Breast epithelium (tissue), 4 donors: ENCODE measurements at regions not wholly inside any gene's neighbourhood (a gene's known extent, or its start where the extent isn't known, plus 50 kb on each side); places are given as distances from the start of the nearest gene placed in this dataset.
"Not testable (repeated sequence)": the region's sequence is repeated elsewhere in the genome, so short reads cannot be mapped to it uniquely, and the experiment has no call there.

Experiments
- DNase-seq, 2 donors: peaks; one replicate each; pipeline ENCODE4 v3.0.0-alpha.2; 2019; ENCODE audit warnings: low spot score in 2 of 2
- H3K27ac ChIP-seq, 2 donors: fragments of 200-600 bp; sonication (generic) in 1 of 2; one replicate each; pipeline ENCODE4 v1.5.1; 2016 to 2019; ENCODE audit warnings: mild to moderate bottlenecking in 1 of 2
- H3K27me3 ChIP-seq, 2 donors: fragments of 200-600 bp; sonication (generic) in 1 of 2; one replicate each; pipeline versions ENCODE4 v1.5.1 to v1.6.0; 2017 to 2019; ENCODE audit warnings: control low read depth in 1 of 2, mild to moderate bottlenecking in 1 of 2
- H3K36me3 ChIP-seq: fragments of 200-600 bp; one replicate; pipeline ENCODE4 v1.5.1; 2019
- H3K4me1 ChIP-seq, 2 donors: fragments of 200-600 bp; sonication (generic); one replicate each; pipeline ENCODE4 v1.5.1; 2016 to 2019; ENCODE audit warnings: control low read depth in 1 of 2
- H3K4me3 ChIP-seq, 3 donors: fragments of 200-600 bp; sonication (generic); 1 replicate in 2 of 3; 2 replicates in 1 of 3; pipeline ENCODE4 v1.5.1; 2016 to 2019; ENCODE audit warnings: mild to moderate bottlenecking in 3 of 3, moderate library complexity in 2 of 3
- H3K9me3 ChIP-seq, 2 donors: fragments of 200-600 bp; sonication (generic) in 1 of 2; one replicate each; pipeline ENCODE4 v1.5.1; 2016 to 2019; ENCODE audit warnings: control low read depth in 1 of 2
- CTCF ChIP-seq, 3 donors: fragments of 450-650 bp; IDR thresholded peaks; one replicate each; pipeline ENCODE4 v1.5.1; 2016 to 2017; ENCODE audit warnings: antibody characterized with exemption in 3 of 3, mild to moderate bottlenecking in 3 of 3, moderate library complexity in 3 of 3
- POLR2A ChIP-seq: fragments of 450-650 bp; IDR thresholded peaks from one replicate; pipeline ENCODE4 v1.6.1; 2016; ENCODE audit warnings: antibody characterized with exemption, mild to moderate bottlenecking, moderate library complexity
- POLR2AphosphoS5 ChIP-seq, 3 donors: sonication (generic); formaldehyde crosslinking; IDR thresholded peaks; one replicate each; pipeline ENCODE4 v1.6.1; 2017; ENCODE audit warnings: antibody characterized with exemption in 3 of 3
- intact Hi-C: fragments of 100-400 bp; cut with DNase I; formaldehyde crosslinking; loops from one replicate; pipeline ENCODE4 v1.15.1; 2023; ENCODE audit warnings: low total_unique reads

DNA sequence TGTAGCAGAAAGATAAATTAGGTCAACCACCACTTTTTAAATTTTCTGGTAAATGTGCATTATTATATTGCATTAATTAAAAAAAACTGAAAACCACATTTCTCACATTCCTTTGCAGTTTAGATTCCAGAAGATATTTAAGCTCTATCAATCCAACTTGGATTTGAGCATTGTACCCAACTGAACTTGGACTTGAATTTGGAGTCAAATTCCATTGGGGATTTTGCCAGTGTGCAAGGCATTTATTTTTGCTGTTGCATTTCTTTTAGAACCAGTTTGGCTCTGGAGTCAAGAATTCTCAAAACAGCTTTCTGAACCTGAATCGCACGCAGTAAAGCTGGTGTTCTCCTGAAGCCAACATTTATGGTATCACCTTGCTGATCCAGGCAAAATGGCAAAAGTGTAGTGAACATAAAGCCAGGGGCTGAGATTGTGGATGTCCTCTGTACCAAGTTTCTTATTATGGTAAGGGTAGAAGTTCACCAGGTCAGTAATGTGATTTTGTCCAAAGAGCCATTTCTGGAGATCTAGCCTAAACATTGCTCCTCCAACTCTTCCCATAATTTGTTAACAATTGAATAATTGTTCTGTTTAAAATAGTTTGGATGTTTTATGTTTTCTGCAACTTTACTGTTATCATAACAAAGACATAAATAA lies 890.9 kb downstream of the LRRIQ3 start:
- intact Hi-C loops, result no loop called here
- TF ChIP-seq POLR2A, result no peak
- TF ChIP-seq POLR2AphosphoS5 (IDR thresholded peaks at IDR 0.05), result no peak
- no peak for TF ChIP-seq CTCF (IDR thresholded peaks at IDR 0.05)

GRCh38 chr1:73273886-73274285 lies 924.1 kb downstream of the LRRIQ3 start:
- no peak for TF ChIP-seq CTCF (IDR thresholded peaks at IDR 0.05)
- TF ChIP-seq POLR2AphosphoS5 (IDR thresholded peaks at IDR 0.05), result no peak
- no peak for TF ChIP-seq POLR2A
- intact Hi-C loops, result no loop called here
- Histone ChIP-seq H3K36me3 (no peaks in the 10 kb centered on the region), H3K27me3 (no peaks in the 10 kb centered on the region), H3K9me3 (peaks cover 9 to 17% of the 10 kb centered on the region in 2 donors), H3K27ac (no peak overlapping the region), H3K4me1 (no peaks in the 10 kb centered on the region), H3K4me3 (no peak overlapping the region)
- DNase-seq, result no peak

More for the DNA sequence above, 890.9 kb downstream of the LRRIQ3 start:
- no peak for DNase-seq
- Histone ChIP-seq H3K27ac (no peak overlapping the region), H3K4me3 (no peak overlapping the region), H3K9me3 (peaks cover 0 to 6% of the 10 kb centered on the region in 2 donors), H3K27me3 (no peaks in the 10 kb centered on the region), H3K4me1 (no peaks in the 10 kb centered on the region), H3K36me3 (no peaks in the 10 kb centered on the region)

DNA sequence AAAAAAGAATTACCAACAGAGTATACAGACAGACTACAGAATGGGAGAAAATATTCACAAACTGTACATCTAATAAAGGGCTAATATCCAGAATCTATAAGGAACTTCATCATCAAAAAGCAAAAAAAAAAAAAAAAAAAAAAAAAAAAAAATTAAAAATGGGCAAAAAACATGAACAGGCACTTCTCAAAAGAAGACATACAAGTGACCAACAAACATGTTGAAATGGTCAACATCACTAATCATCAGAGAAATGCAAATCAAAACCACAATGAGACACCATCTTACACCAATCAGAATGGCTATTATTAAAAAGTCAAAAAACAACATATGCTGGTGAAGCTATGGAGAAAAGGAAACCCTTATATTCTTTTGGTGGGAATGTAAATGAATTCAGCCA lies 952.8 kb downstream of the LRRIQ3 start:
- H3K4me3 ChIP-seq, H3K27me3 ChIP-seq, H3K36me3 ChIP-seq, intact Hi-C loops, DNase-seq, H3K27ac ChIP-seq, H3K4me1 ChIP-seq: not testable (repeated sequence)
- peaks cover 14 to 27% of the 10 kb centered on the region in 2 donors for H3K9me3 ChIP-seq

- no peak overlapping the region for H3K27ac ChIP-seq
- no peaks in the 10 kb centered on the region for H3K36me3 ChIP-seq
- intact Hi-C loops, result no loop called here
- no peak overlapping the region for H3K4me3 ChIP-seq
- H3K27me3 ChIP-seq, result no peaks in the 10 kb centered on the region
- TF ChIP-seq CTCF (IDR thresholded peaks at IDR 0.05), result no peak
- TF ChIP-seq POLR2AphosphoS5 (IDR thresholded peaks at IDR 0.05), result no peak
- no peak for TF ChIP-seq POLR2A
- peaks cover 0 to 13% of the 10 kb centered on the region in 2 donors for H3K9me3 ChIP-seq
- H3K4me1 ChIP-seq, result no peaks in the 10 kb centered on the region
- DNase-seq, result no peak
Observed at GRCh38 chr1:73218995-73219546, 936.7 kb upstream of the NEGR1 start.

DNA sequence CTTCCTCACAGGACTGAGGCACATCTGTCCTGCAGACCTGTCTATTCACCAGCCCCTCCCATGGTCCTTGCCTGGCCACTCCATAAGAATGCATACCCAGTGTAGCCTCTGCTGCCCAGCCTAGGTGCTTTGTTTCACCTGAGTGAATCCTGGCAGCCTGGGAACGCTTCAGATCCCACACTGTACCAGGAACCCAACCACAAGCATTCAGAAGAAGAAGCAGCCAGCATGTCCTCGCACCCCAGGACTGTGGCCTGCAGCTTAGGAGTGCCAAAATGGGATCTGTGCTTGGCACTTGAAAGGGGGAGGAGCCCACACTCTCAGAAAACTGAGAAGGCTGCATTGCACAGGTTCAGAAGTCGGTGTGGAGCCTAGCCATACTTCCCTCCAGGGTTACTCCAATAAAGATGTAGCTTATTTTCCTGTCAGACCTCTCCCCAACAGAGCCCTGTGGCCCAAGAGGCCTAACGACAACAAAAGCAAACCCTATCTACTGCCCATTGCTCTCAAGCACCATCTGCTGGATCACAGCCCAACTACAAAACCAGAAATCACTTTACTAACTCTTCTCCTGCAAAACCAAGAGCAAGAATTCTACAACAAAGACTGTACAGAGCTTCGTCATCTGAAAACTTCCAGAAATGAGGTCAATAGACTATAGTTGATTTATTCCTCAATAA lies 923.1 kb upstream of the NEGR1 start:
- Histone ChIP-seq H3K36me3 (no peaks in the 10 kb centered on the region), H3K4me3 (no peak overlapping the region), H3K9me3 (no peaks in the 10 kb centered on the region), H3K27ac (no peak overlapping the region), H3K4me1 (no peaks in the 10 kb centered on the region), H3K27me3 (no peaks in the 10 kb centered on the region)
- intact Hi-C loops, result no loop called here
- TF ChIP-seq POLR2AphosphoS5 (IDR thresholded peaks at IDR 0.05), result no peak
- TF ChIP-seq POLR2A, result no peak
- no peak for TF ChIP-seq CTCF (IDR thresholded peaks at IDR 0.05)
- no peak for DNase-seq
